Type B pancreatic cell (in vitro differentiated cells): ENCODE measurements at regions not wholly inside any gene's neighbourhood (a gene's known extent, or its start where the extent isn't known, plus 50 kb on each side); places are given as distances from the start of the nearest gene placed in this dataset.

ENCODE experiments used
- DNase-seq: peaks from one replicate; pipeline ENCODE4 v3.0.0; 2021; ENCODE audit warnings: mixed read lengths; ENCODE audit not compliant: unreplicated experiment; ENCODE audit errors: extremely low spot score
- H3K27ac Mint-ChIP-seq: 2 replicates; pipeline ENCODE4 v1.8.0; 2021; ENCODE audit warnings: mild to moderate bottlenecking, mixed read lengths
- H3K27me3 Mint-ChIP-seq: 2 replicates; pipeline ENCODE4 v1.8.0; 2021; ENCODE audit warnings: mixed read lengths
- H3K36me3 Mint-ChIP-seq: 2 replicates; pipeline ENCODE4 v1.8.0; 2021; ENCODE audit warnings: mixed read lengths
- H3K4me1 Mint-ChIP-seq: one replicate; pipeline ENCODE4 v1.8.0; 2021; ENCODE audit warnings: mixed read lengths; ENCODE audit not compliant: unreplicated experiment
- H3K4me3 Mint-ChIP-seq: 2 replicates; pipeline ENCODE4 v1.8.0; 2021; ENCODE audit warnings: mild to moderate bottlenecking, mixed read lengths
- H3K9me3 Mint-ChIP-seq: 2 replicates; pipeline ENCODE4 v1.8.0; 2021; ENCODE audit warnings: mixed read lengths
- CTCF ChIP-seq: fragments of 200-600 bp; sonication (generic); conservative IDR thresholded peaks from 2 replicates; pipeline ENCODE4 v1.5.0; 2021; ENCODE audit warnings: antibody characterized with exemption, mild to moderate bottlenecking

GRCh38 chr12:115096588-115097397, 412.8 kb upstream of the TBX3 start:
- H3K4me3 Mint-ChIP-seq: no peak overlapping the region
- no peaks in the 10 kb centered on the region for H3K4me1 Mint-ChIP-seq
- no peak overlapping the region for H3K27ac Mint-ChIP-seq
- no peaks in the 10 kb centered on the region for H3K9me3 Mint-ChIP-seq
- peaks cover 6% of the 10 kb centered on the region for H3K27me3 Mint-ChIP-seq
- TF ChIP-seq CTCF: no peak
- H3K36me3 Mint-ChIP-seq: no peaks in the 10 kb centered on the region
- DNase-seq: no peak

- no peaks in the 10 kb centered on the region for H3K36me3 Mint-ChIP-seq
- TF ChIP-seq CTCF: no peak
- H3K4me1 Mint-ChIP-seq: no peaks in the 10 kb centered on the region
- H3K27me3 Mint-ChIP-seq: peaks cover 6% of the 10 kb centered on the region
- H3K9me3 Mint-ChIP-seq: no peaks in the 10 kb centered on the region
- DNase-seq: no peak
- no peak overlapping the region for H3K4me3 Mint-ChIP-seq
- no peak overlapping the region for H3K27ac Mint-ChIP-seq
Measured at GRCh38 chr12:115095073-115095748, 411.2 kb upstream of the TBX3 start.

- no peak overlapping the region for H3K4me3 Mint-ChIP-seq
- H3K27ac Mint-ChIP-seq: no peak overlapping the region
- TF ChIP-seq CTCF: no peak
- peaks cover 6% of the 10 kb centered on the region for H3K27me3 Mint-ChIP-seq
- H3K36me3 Mint-ChIP-seq: no peaks in the 10 kb centered on the region
- no peak for DNase-seq
- no peaks in the 10 kb centered on the region for H3K9me3 Mint-ChIP-seq
- H3K4me1 Mint-ChIP-seq: no peaks in the 10 kb centered on the region
Measured at GRCh38 chr12:115094163-115094816, 410.3 kb upstream of the TBX3 start.

GRCh38 chr12:115093261-115093660, 409.3 kb upstream of the TBX3 start:
- H3K36me3 Mint-ChIP-seq: no peaks in the 10 kb centered on the region
- no peak overlapping the region for H3K27ac Mint-ChIP-seq
- no peak overlapping the region for H3K4me3 Mint-ChIP-seq
- no peak for TF ChIP-seq CTCF
- H3K9me3 Mint-ChIP-seq: no peaks in the 10 kb centered on the region
- H3K27me3 Mint-ChIP-seq: peaks cover 4% of the 10 kb centered on the region
- no peaks in the 10 kb centered on the region for H3K4me1 Mint-ChIP-seq
- DNase-seq: no peak

- no peak overlapping the region for H3K4me3 Mint-ChIP-seq
- TF ChIP-seq CTCF: no peak
- H3K4me1 Mint-ChIP-seq: no peaks in the 10 kb centered on the region
- DNase-seq: no peak
- H3K27me3 Mint-ChIP-seq: peaks cover 4% of the 10 kb centered on the region
- no peaks in the 10 kb centered on the region for H3K36me3 Mint-ChIP-seq
- no peaks in the 10 kb centered on the region for H3K9me3 Mint-ChIP-seq
- no peak overlapping the region for H3K27ac Mint-ChIP-seq
Measured at GRCh38 chr12:115090783-115091182, 406.8 kb upstream of the TBX3 start.
